ENCODE measurements at regions not wholly inside any gene's neighbourhood (a gene's known extent, or its start where the extent isn't known, plus 50 kb on each side); places are given as distances from the start of the nearest gene placed in this dataset.

DNA sequence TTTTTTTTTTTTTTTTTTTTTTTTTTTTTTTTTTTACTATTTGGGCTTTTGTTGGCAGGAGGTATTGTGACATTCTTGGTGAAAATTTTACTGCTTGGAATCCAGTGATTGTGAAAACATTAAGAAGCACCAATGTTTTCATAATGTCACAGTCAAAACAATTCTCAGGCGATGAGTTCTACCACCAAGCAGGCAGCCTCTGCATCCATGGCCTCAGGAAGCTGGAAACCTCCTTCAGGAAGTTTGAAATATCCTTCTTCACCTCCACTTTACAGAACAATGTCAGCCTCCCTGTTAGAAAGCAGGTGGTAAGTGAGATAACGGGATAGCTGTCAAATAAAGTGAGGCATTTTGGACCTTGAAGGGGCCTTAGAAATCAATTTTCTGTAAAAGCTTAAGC lies 98.3 kb downstream of the MEX3B start:
- Histone ChIP-seq H3K4me1 (no peaks in the 10 kb centered on the region), H3K4me3 (no peak overlapping the region), H3K36me3 (no peaks in the 10 kb centered on the region), H3K27me3 (no peaks in the 10 kb centered on the region), H3K9me3 (no peaks in the 10 kb centered on the region), H3K27ac (no peak overlapping the region)
- TF ChIP-seq POLR2A (IDR thresholded peaks at IDR 0.05): no peak
- no peak for TF ChIP-seq CTCF (IDR thresholded peaks at IDR 0.05)
- no peak for TF ChIP-seq POLR2AphosphoS5 (IDR thresholded peaks at IDR 0.05)
- intact Hi-C loops (cut with DNase I; ENCODE audit: low total_unique reads): loop anchor here (10.0 kb wide), 1 partner anchor 57 kb away; no protein-coding TSS in a partner anchor
- DNase-seq (ENCODE audit: low spot score in 2 of 2): no peak

GRCh38 chr15:81945014-81945615 lies 100.7 kb downstream of the MEX3B start:
- no peaks in the 10 kb centered on the region for H3K4me1 ChIP-seq

GRCh38 chr15:81942655-81943195 lies 103.1 kb downstream of the MEX3B start:
- H3K4me1 ChIP-seq: no peaks in the 10 kb centered on the region
- no peaks in the 10 kb centered on the region for H3K27me3 ChIP-seq
- intact Hi-C loops (cut with DNase I; ENCODE audit: low total_unique reads): loop anchor here (10.0 kb wide), 1 partner anchor 62 kb away; no protein-coding TSS in a partner anchor
- no peak overlapping the region for H3K4me3 ChIP-seq
- DNase-seq (ENCODE audit: low spot score in 2 of 2): no peak
- no peak for TF ChIP-seq CTCF (IDR thresholded peaks at IDR 0.05)
- no peak for TF ChIP-seq POLR2A (IDR thresholded peaks at IDR 0.05)
- TF ChIP-seq POLR2AphosphoS5 (IDR thresholded peaks at IDR 0.05): no peak
- H3K27ac ChIP-seq: no peak overlapping the region
- H3K36me3 ChIP-seq: no peaks in the 10 kb centered on the region
- peaks cover 0 to 12% of the 10 kb centered on the region in 2 donors for H3K9me3 ChIP-seq

More at GRCh38 chr15:81945014-81945615, 100.7 kb downstream of the MEX3B start:
- Histone ChIP-seq H3K27ac (no peak overlapping the region), H3K4me3 (no peak overlapping the region), H3K27me3 (no peaks in the 10 kb centered on the region), H3K36me3 (no peaks in the 10 kb centered on the region), H3K9me3 (peaks cover 0 to 6% of the 10 kb centered on the region in 2 donors)
- no peak for DNase-seq (ENCODE audit: low spot score in 2 of 2)
- TF ChIP-seq POLR2A (IDR thresholded peaks at IDR 0.05) (no peak), POLR2AphosphoS5 (IDR thresholded peaks at IDR 0.05) (no peak), CTCF (IDR thresholded peaks at IDR 0.05) (no peak)
- intact Hi-C loops (cut with DNase I; ENCODE audit: low total_unique reads): loop anchor here (10.0 kb wide), 1 partner anchor 60 kb away; no protein-coding TSS in a partner anchor

DNA sequence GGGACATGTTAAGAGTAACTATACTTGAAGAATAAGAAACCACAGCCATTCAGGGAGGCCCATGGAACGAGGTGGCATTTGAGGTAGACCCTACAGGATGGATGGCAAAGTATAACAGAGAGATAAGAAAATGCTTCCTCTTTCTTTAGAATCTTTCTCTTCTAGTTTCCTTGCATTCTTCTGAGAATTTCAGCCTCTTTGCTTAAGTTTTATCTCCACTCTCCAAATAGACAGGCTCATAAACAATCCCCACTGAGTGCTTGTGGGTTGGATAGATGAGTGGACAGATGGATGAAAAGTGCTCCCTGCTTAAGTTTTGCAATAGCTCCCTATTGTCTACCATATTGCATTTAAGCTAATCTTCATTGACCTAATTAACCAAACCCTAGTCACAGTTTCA lies 103.7 kb downstream of the MEX3B start:
- intact Hi-C loops (cut with DNase I; ENCODE audit: low total_unique reads): loop anchor here (10.0 kb wide), 1 partner anchor 63 kb away; no protein-coding TSS in a partner anchor
- no peaks in the 10 kb centered on the region for H3K4me1 ChIP-seq
- no peak for DNase-seq (ENCODE audit: low spot score in 2 of 2)
- TF ChIP-seq CTCF (IDR thresholded peaks at IDR 0.05) (no peak), POLR2AphosphoS5 (IDR thresholded peaks at IDR 0.05) (no peak), POLR2A (IDR thresholded peaks at IDR 0.05) (no peak)
- H3K27me3 ChIP-seq: no peaks in the 10 kb centered on the region
- H3K4me3 ChIP-seq: no peak overlapping the region
- peaks cover 0 to 12% of the 10 kb centered on the region in 2 donors for H3K9me3 ChIP-seq
- H3K36me3 ChIP-seq: no peaks in the 10 kb centered on the region
- no peak overlapping the region for H3K27ac ChIP-seq

DNA sequence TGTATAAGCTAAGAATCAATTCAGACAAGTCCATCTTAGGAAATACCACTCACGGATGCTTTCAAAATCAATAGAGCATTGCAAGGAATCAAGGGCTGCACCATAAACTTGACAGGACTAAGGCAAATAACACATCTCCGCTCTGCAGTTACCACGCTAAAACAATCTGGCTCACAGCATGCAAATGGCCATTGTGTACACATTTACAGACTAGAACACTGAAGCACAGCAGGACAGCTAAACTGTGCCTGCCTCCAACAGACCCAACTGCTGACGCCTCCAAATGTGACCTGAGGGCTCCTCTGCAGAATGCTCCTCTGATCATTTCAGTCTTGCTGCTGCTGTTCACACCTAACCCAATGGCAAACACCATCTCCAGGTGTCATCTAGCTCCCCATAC lies 104.3 kb downstream of the MEX3B start:
- TF ChIP-seq POLR2A (IDR thresholded peaks at IDR 0.05): no peak
- TF ChIP-seq CTCF (IDR thresholded peaks at IDR 0.05): no peak
- no peak for TF ChIP-seq POLR2AphosphoS5 (IDR thresholded peaks at IDR 0.05)
- DNase-seq (ENCODE audit: low spot score in 2 of 2): no peak
- intact Hi-C loops (cut with DNase I; ENCODE audit: low total_unique reads): loop anchor here (10.0 kb wide), 1 partner anchor 63 kb away; no protein-coding TSS in a partner anchor
- H3K27ac ChIP-seq: no peak overlapping the region
- H3K9me3 ChIP-seq: peaks cover 0 to 12% of the 10 kb centered on the region in 2 donors
- H3K4me3 ChIP-seq: no peak overlapping the region
- no peaks in the 10 kb centered on the region for H3K27me3 ChIP-seq
- no peaks in the 10 kb centered on the region for H3K4me1 ChIP-seq
- H3K36me3 ChIP-seq: no peaks in the 10 kb centered on the region

Measured in breast epithelium (tissue), 4 donors.